Mesendoderm (in vitro differentiated cells): ENCODE measurements at regions not wholly inside any gene's neighbourhood (a gene's known extent, or its start where the extent isn't known, plus 50 kb on each side); places are given as distances from the start of the nearest gene placed in this dataset. TPM values are rescaled to one million over a fixed set of nuclear protein-coding genes. Genes with fewer than 3 reads are reported as not detected.
"Not testable (repeated sequence)": the region's sequence is repeated elsewhere in the genome, so short reads cannot be mapped to it uniquely, and the experiment has no call there.

Experiments
- DNase-seq: peaks from one replicate; pipeline ENCODE4 v3.0.0; 2013
- H2AK5ac ChIP-seq: 2 replicates; pipeline ENCODE4 v1.6.1; 2013; ENCODE audit warnings: low read length, inconsistent platforms
- H2BK120ac ChIP-seq: 2 replicates; pipeline ENCODE4 v1.6.1; 2013; ENCODE audit warnings: low read depth, mild to moderate bottlenecking, low read length, moderate library complexity, mixed read lengths
- H2BK15ac ChIP-seq: replicated peaks from 2 replicates; pipeline ENCODE4 v1.6.1; 2013; ENCODE audit warnings: low read depth, mild to moderate bottlenecking, moderate library complexity
- H2BK5ac ChIP-seq: 2 replicates; pipeline ENCODE4 v1.6.1; 2013; ENCODE audit warnings: low read length, inconsistent platforms
- H3K18ac ChIP-seq: 2 replicates; pipeline ENCODE4 v1.6.1; 2013; ENCODE audit warnings: mild to moderate bottlenecking, low read length, mixed read lengths
- H3K23ac ChIP-seq: one replicate; pipeline ENCODE4 v1.6.1; 2013; ENCODE audit warnings: low read length
- H3K27ac ChIP-seq: 2 replicates; pipeline ENCODE4 v1.5.1; 2013; ENCODE audit warnings: low read depth, mild to moderate bottlenecking, inconsistent platforms, low read length, moderate library complexity
- H3K27me3 ChIP-seq: 2 replicates; pipeline ENCODE4 v1.6.1; 2013; ENCODE audit warnings: low read length, control low read depth, mild to moderate bottlenecking, inconsistent platforms; ENCODE audit not compliant: insufficient read depth, poor library complexity
- H3K36me3 ChIP-seq: 2 replicates; pipeline ENCODE4 v1.6.1; 2013; ENCODE audit warnings: low read length, inconsistent platforms; ENCODE audit not compliant: control insufficient read depth, insufficient read depth
- H3K4ac ChIP-seq: one replicate; pipeline ENCODE4 v1.6.1; 2013; ENCODE audit warnings: low read depth, mild to moderate bottlenecking, low read length, moderate library complexity
- H3K4me1 ChIP-seq: 2 replicates; pipeline ENCODE4 v1.6.1; 2013; ENCODE audit warnings: low read depth, low read length, inconsistent platforms; ENCODE audit not compliant: control insufficient read depth
- H3K4me2 ChIP-seq: 2 replicates; pipeline ENCODE4 v1.6.1; 2013; ENCODE audit warnings: low read length
- H3K4me3 ChIP-seq: 2 replicates; pipeline ENCODE4 v1.5.1; 2013; ENCODE audit warnings: mild to moderate bottlenecking, low read length
- H3K56ac ChIP-seq: one replicate; pipeline ENCODE4 v1.6.1; 2013; ENCODE audit warnings: low read length
- H3K79me1 ChIP-seq: 2 replicates; pipeline ENCODE4 v1.6.1; 2013; ENCODE audit warnings: low read length, inconsistent platforms
- H3K79me2 ChIP-seq: 2 replicates; pipeline ENCODE4 v1.6.1; 2013; ENCODE audit warnings: mild to moderate bottlenecking, low read length; ENCODE audit not compliant: control insufficient read depth, insufficient read depth
- H3K9ac ChIP-seq: 2 replicates; pipeline ENCODE4 v1.6.1; 2013; ENCODE audit warnings: low read length, inconsistent platforms
- H4K5ac ChIP-seq: one replicate; pipeline ENCODE4 v1.6.1; 2013; ENCODE audit warnings: low read length
- H4K8ac ChIP-seq: one replicate; pipeline ENCODE4 v1.6.1; 2013; ENCODE audit warnings: low read depth, mild to moderate bottlenecking, control low read depth, low read length, moderate library complexity
- WGBS: extraction: QIAGEN DNeasy Blood & Tissue Kit; methylation state at CpG from one replicate; pipeline ENCODE4 v1.1.7; 2013; ENCODE audit warnings: low lambda C conversion rate, missing lambda C conversion rate; ENCODE audit not compliant: insufficient coverage; ENCODE audit errors: extremely low coverage; 5-methylcytosine and 5-hydroxymethylcytosine counted together
- small RNA-seq: library from polyadenylated mRNA; stranded (forward); fragments of <200 nt; extraction: miRNeasy Mini kit (QIAGEN cat#:217004); gene quantifications from one replicate; pipeline ENCODE3, GENCODE V24; 2013; ENCODE audit not compliant: insufficient read depth

DNA sequence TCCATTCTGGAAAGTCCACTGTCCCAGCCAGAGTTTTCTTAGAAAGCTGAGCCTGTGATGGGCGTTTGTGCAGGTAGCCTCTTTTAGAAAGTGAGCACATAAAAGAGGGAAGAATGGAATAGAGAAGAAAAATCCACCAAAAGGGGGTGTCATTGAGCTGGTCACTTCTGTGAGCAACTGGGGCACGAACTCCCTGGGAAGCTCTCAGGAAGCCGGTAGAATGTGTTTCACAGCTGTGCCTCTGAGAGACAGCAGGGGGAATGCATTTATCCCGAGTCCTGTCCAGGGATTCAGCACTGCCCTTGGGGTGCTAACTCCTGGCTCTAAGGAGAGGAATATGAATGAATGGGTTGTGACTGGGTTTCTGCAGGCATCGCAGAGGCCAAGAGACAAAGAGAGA, 73.8 kb upstream of the SPATA31A3 start:
- not testable (repeated sequence) for H4K5ac ChIP-seq, H4K8ac ChIP-seq, H2BK120ac ChIP-seq, H3K23ac ChIP-seq, H3K79me1 ChIP-seq, H3K4me2 ChIP-seq, H3K27me3 ChIP-seq, H3K56ac ChIP-seq, H3K18ac ChIP-seq, H3K4ac ChIP-seq, H3K36me3 ChIP-seq, H3K4me3 ChIP-seq, H3K79me2 ChIP-seq, H2AK5ac ChIP-seq, H3K9ac ChIP-seq, H2BK5ac ChIP-seq, H2BK15ac ChIP-seq, H3K27ac ChIP-seq, H3K4me1 ChIP-seq
- peak; percentile 30 for DNase-seq
- WGBS, result no CpG with 5 or more reads among the region's 5 CpGs

DNA sequence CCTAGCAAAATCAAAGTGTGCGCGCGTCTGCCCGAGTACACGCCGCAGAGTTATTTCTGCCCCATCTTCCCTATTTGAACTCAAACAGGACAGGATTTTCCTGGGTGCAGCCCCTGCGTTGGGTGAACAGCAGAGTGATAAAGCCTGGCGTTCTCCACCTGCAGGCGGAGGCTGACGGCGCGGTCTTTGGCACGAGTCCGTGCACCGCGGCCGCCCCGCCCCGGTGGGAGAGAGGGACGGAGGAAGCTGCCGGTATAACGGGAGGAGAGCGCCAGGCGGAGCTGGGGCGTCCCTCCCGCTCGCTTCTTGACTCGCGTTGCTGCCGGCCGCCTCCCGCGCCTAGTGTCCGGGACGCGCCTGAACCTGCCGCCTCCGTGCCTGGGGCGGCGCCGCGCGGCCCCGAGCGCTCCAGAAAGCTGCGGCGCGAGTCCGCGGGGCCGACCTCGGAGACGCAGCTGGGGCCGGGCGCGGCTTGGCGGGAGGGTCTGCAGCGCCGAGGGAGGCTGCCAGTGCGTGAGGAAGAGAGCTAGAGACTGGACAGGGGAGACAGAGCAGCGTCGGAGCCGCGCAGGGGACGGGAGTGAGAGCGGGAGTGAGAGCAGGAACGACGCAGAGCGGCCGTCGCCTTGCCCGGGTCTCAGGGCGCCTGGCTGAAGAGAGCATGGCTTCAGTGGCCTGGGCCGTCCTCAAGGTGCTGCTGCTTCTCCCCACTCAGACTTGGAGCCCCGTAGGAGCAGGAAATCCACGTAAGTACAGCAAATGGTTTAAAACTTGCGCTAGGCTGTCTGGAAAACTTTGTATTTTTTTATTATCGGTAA, 66.8 kb upstream of the SPATA31A3 start:
- not testable (repeated sequence) for H4K8ac ChIP-seq, H3K4me3 ChIP-seq, H3K18ac ChIP-seq, H3K4ac ChIP-seq, H2AK5ac ChIP-seq, H3K4me2 ChIP-seq, H2BK120ac ChIP-seq, H3K36me3 ChIP-seq, H2BK5ac ChIP-seq, H3K27ac ChIP-seq, H3K9ac ChIP-seq, H3K56ac ChIP-seq, H4K5ac ChIP-seq, H3K27me3 ChIP-seq, H3K23ac ChIP-seq, H3K79me1 ChIP-seq, H3K79me2 ChIP-seq, H3K4me1 ChIP-seq, H2BK15ac ChIP-seq
- DNase-seq, result peak; percentile 38
- WGBS, result no CpG with 5 or more reads among the region's 78 CpGs

Small RNA genes in the stretch of these regions (small RNA-seq; reads per million reads assigned to genes)
- gene RN7SL422P, result not detected
